ENCODE measurements at regions not wholly inside any gene's neighbourhood (a gene's known extent, or its start where the extent isn't known, plus 50 kb on each side); places are given as distances from the start of the nearest gene placed in this dataset.
"Not testable (repeated sequence)": the region's sequence is repeated elsewhere in the genome, so short reads cannot be mapped to it uniquely, and the experiment has no call there.

- no peak for DNase-seq
Observed at GRCh38 chr6:56838016-56838555, 116.8 kb upstream of the BEND6 start.

DNA sequence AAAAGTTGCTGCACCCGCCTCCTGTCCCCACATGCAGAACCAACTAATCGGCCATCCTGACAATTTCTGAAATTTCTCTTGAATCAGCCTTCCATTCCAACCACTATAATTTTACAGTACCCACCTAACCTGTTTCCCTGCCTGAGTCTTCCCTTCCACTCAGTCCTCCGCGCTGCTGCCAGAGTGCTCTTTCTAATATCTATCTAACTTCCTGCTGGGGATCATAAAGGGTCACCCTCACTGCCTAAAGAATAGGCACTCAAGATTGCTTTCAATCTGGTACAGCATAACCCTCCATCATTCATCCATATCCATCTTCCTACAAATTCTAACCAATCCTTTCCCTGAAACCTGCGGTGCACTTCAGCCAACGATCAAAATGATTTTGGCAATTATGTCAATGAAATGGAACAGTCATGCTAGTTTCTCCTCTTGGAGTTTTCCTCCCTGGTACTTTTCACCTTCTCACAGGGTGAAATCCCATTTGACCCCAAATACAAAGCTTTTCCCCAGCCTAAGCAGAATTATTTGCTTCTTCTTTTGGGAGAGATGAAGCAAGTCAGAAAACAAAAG lies 117.5 kb upstream of the BEND6 start:
- no peak for DNase-seq

DNA sequence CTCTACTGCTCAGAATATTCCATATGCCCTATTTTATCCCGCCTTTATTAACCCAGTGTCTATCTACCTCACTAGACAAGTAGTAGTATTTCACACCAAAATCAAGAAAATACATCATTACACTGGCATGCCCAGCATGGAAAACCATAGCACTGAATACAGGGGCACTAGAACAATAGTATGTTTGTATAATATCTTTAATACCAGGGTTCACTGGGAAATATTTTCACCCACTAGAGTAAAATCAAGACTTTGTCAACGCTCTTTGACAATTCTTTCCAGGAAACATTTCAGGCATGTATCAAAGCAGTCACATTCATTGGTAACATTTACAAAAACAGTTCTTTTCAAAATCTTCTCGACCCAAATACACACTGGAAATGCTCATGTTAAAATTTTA lies 119.3 kb upstream of the BEND6 start:
- no peak for DNase-seq

GRCh38 chr6:56833873-56834272 lies 121.0 kb upstream of the BEND6 start:
- no peak for DNase-seq

GRCh38 chr6:56833127-56833791 lies 121.6 kb upstream of the BEND6 start:
- DNase-seq: no peak

GRCh38 chr6:56832225-56832624 lies 122.7 kb upstream of the BEND6 start:
- no peak for DNase-seq

DNA sequence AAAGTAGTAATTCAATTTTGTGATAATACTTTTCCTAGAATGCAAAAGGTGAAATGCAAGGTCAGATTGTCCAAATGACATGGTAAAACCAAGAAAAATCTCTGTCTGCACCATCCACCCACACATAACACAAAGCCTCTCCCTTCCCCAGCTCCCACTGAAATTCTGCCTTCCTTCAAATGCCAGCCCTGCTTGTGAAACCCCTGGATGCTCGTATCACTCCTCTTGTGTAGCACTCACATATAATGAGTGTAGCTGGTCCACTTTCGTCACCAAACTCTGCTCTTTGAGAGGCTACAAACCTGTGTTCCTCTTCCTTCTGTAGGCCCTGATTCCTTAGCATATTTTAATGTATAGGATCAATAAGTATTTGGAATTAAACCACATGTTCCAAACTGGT lies 123.6 kb upstream of the BEND6 start:
- no peak for DNase-seq

GRCh38 chr6:56827908-56828649 lies 126.8 kb upstream of the BEND6 start:
- DNase-seq: no peak

DNA sequence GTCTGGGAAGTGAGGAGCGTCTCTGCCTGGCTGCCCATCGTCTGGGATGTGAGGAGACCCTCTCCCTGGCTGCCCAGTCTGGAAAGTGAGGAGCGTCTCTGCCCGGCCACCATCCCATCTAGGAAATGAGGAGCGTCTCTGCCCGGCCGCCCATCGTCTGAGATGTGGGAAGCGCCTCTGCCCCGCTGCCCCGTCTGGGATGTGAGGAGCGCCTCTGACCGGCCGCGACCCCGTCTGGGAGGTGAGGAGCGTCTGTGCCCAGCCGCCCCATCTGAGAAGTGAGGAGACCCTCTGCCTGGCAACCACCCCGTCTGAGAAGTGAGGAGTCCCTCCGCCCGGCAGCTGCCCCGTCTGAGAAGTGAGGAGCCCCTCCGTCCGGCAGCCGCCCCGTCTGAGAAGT lies 130.5 kb upstream of the BEND6 start:
- not testable (repeated sequence) for DNase-seq

DNA sequence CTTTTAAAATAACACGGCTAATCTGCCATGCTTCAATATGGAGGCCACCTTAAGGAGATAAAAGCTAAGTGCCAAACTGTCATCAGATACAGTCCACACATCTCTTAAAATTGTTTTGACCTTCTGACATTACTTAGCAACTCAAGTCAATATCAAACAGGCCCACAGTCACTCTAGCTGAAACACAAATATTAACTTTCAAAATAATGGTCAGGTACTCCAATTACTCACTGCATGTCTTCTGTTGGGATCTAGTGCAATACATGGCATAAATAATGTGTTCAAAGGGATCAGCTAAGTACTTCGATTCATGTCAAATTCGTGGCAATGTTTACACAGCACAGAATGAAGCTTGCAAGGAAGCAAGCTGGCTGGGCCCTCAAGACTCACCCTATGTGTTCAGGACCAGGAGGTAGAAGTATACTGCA lies 133.9 kb upstream of the BEND6 start:
- no peak for DNase-seq

- no peak for DNase-seq
Observed at GRCh38 chr6:56820060-56820459, 134.8 kb upstream of the BEND6 start.

GRCh38 chr6:56819604-56820003 lies 135.3 kb upstream of the BEND6 start:
- DNase-seq: no peak

GRCh38 chr6:56816370-56816769 lies 138.5 kb upstream of the BEND6 start:
- DNase-seq: no peak

GRCh38 chr6:56815436-56815835 lies 139.5 kb upstream of the BEND6 start:
- DNase-seq: no peak

DNA sequence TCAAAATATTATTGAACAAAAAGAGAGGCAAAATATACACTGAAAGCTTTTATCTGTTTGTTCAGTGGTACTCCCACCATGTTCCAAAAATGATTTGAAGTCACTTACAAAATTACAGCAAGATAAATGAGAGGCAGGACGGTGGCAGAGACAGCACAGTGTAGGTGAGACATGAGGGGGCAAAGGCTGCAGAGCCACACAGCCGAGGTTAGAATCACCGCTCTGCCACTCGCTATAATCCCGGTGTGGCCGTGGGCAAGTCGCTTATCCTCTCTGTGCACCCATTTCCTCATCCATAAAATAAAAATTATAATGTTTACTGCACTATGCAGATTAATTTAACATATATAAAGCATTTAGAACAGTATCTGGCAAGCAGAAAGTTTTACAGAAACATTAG lies 140.1 kb upstream of the BEND6 start:
- DNase-seq: no peak

DNA sequence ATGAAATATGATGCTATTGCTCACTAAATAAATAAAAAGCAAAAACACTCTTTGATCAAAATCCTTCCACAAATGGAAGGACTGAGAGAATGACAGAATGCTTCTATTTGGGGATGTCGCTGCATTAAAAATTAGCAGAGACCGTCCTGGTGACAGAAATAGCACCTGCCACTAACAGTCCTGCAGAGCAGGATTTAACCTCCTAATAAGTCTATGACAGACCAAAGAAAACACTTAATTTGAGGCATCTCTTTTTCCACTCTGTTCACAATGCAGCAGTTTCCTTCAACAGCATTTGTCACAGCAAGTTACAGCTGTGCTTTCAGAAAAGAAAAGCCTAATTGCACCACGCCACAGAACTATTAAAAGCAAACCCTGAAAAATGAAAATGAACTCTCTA lies 140.6 kb upstream of the BEND6 start:
- no peak for DNase-seq

DNA sequence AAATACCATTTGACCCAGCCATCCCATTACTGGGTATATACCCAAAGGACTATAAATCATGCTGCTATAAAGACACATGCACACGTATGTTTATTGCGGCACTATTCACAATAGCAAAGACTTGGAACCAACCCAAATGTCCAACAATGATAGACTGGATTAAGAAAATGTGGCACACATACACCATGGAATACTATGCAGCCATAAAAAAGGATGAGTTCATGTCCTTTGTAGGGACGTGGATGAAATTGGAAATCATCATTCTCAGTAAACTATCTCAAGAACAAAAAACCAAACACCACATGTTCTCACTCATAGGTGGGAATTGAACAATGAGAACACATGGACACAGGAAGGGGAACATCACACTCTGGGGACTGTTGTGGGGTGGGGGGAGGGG lies 142.1 kb upstream of the BEND6 start:
- not testable (repeated sequence) for DNase-seq

GRCh38 chr6:56808871-56809359 lies 146.0 kb upstream of the BEND6 start:
- DNase-seq: no peak

DNA sequence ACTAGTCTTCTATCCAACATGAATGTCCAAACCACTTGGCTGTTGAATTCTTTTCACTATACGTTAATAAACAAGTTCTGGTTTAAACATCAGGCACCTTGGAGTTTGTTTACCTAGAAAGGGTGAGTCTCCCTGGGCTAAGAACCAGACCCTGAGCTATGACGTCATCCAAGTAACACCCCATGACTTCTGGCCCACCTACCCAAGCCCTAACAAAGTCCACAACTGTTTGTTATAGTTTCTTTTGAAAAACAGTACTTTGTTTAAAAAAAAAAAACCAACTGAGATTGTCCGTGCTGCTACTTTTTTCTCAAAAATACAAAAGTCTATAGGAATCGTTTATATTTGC lies 146.9 kb upstream of the BEND6 start:
- DNase-seq: no peak

DNA sequence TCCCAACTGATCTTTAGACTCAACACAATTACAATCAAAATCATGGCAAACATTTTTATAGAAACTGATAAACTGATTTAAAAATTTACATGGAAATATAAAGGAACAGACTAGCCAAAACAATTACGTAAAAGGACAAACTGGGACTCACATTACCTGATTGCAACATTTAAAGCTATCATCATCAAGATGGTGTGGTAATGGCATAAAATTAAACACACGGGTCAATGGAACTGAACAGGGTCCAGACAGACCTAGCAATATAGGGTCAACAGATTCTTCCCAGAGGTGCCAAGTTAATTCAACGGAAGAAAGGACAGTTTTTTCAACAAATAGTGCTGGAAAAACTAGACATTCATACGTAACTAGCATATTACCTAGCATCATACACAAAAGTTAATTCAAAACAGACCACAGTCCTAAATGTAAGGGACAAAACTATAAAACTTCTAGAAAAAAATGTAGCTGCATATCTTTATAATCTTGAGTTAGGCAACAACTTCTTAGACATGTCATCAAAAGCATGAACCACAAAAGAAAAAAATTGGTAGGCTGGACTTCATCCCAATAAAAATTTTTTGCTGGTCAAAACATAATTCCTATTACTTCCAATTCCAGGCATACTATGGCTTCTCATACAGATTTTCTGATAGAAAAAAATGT lies 147.4 kb upstream of the BEND6 start:
- no peak for DNase-seq

DNA sequence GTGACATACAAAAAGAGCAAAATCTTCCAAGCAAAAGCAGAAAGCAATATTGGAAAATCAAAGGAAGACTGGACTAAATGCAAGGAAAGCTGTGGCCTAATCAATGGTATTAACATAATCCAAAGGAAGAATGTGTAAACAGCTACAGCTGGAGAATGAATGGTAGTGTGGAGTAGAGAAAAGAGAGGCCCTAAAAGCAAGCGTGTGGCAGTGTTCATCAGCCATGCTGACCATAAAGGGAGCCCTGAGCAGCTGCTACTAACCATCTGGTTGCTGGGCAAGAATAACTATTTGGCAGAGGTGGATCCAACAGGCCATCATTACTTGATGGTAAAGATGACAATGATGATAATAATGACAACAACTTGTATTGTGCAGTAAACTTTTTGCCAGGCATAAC lies 148.5 kb upstream of the BEND6 start:
- no peak for DNase-seq

DNA sequence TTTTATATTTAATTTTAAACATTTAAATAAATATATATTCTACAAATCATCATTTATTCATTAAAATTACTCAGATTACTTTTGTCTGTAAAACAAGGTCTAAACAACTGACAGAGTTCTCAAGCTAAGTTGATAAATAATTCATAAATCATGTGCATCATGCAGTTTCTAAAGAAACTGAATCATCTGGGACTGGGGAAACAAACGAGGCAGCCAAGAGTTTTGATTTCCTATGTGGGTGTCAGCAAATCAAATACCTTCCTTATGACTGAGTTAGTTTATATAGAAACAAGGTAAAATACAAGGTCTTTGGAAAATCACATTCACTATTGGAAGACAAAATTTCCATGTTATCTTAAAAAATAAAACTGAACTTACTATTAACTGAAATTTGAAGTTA lies 149.9 kb upstream of the BEND6 start:
- no peak for DNase-seq

DNA sequence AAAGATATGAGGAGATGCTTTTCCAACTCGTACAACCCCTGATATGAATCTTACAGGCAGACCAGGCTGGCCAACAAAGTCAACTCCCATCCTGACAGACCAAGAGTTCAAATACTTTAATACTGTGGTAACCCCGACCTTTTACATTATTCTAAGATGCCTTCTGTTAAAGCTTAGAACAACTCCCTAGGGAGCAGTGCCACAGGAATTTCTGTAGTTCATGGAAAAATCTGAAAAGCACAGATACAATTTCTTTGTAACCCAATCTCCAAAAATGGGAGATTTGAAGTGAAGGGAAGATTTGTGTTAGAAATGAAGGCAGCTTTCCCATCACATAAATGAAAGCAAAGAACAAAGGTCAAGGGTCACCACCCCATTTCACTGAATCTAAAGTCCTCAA lies 151.3 kb upstream of the BEND6 start:
- no peak for DNase-seq
